ENCODE measurements at regions not wholly inside any gene's neighbourhood (a gene's known extent, or its start where the extent isn't known, plus 50 kb on each side); places are given as distances from the start of the nearest gene placed in this dataset.

- H3K27me3 ChIP-seq, result no peaks in the 10 kb centered on the region
- no peak for TF ChIP-seq EP300 (IDR thresholded peaks at IDR 0.05; ENCODE audit: low read depth)
- no peak for TF ChIP-seq POLR2AphosphoS5 (IDR thresholded peaks at IDR 0.05)
- no peak for TF ChIP-seq CTCF (IDR thresholded peaks at IDR 0.05)
- TF ChIP-seq POLR2A (IDR thresholded peaks at IDR 0.05), result no peak
- 76 to 79% methylated on average over 4 to 7 of the region's 7 CpGs for whole genome bisulfite sequencing, 2 donors (ENCODE audit: low coverage in 1 of 2)
- H3K36me3 ChIP-seq, result no peaks in the 10 kb centered on the region
- in situ Hi-C loops (cut with MboI; ENCODE audit: low pct_ligation_motif_present in 1 of 4, low pct_unique_long_range_greater_than_20kb in 1 of 4, low sequenced_read_pairs in 3 of 4), result no loop called here
- no peak overlapping the region for H3K27ac ChIP-seq
- H3K4me1 ChIP-seq, result peaks cover 0 to 15% (median 4%) of the 10 kb centered on the region in 4 donors
- intact Hi-C loops (cut with DNase I; ENCODE audit: low total_unique reads), result no loop called here
- no peak for DNase-seq
- H3K9me3 ChIP-seq, result no peaks in the 10 kb centered on the region
- no peak overlapping the region for H3K4me3 ChIP-seq
These were observed 104.8 kb upstream of the GATA6 start for GRCh38 chr18:22064581-22064980.

GRCh38 chr18:22065311-22065710, 104.1 kb upstream of the GATA6 start:
- Histone ChIP-seq H3K27ac (no peak overlapping the region), H3K9me3 (no peaks in the 10 kb centered on the region), H3K4me3 (no peak overlapping the region), H3K36me3 (no peaks in the 10 kb centered on the region), H3K27me3 (no peaks in the 10 kb centered on the region), H3K4me1 (peaks cover 0 to 14% (median 4%) of the 10 kb centered on the region in 4 donors)
- TF ChIP-seq CTCF (IDR thresholded peaks at IDR 0.05) (no peak), POLR2A (IDR thresholded peaks at IDR 0.05) (no peak), POLR2AphosphoS5 (IDR thresholded peaks at IDR 0.05) (no peak), EP300 (IDR thresholded peaks at IDR 0.05; ENCODE audit: low read depth) (no peak)
- intact Hi-C loops (cut with DNase I; ENCODE audit: low total_unique reads), result no loop called here
- WGBS, 2 donors (ENCODE audit: low coverage in 1 of 2), result 72 to 78% methylated on average over 4 to 5 of the region's 5 CpGs
- no peak for DNase-seq
- in situ Hi-C loops (cut with MboI; ENCODE audit: low pct_ligation_motif_present in 1 of 4, low pct_unique_long_range_greater_than_20kb in 1 of 4, low sequenced_read_pairs in 3 of 4), result no loop called here

GRCh38 chr18:22066083-22066485, 103.3 kb upstream of the GATA6 start:
- Histone ChIP-seq H3K27me3 (no peaks in the 10 kb centered on the region), H3K27ac (no peak overlapping the region), H3K4me1 (peaks cover 0 to 8% (median 4%) of the 10 kb centered on the region in 4 donors), H3K36me3 (no peaks in the 10 kb centered on the region), H3K9me3 (no peaks in the 10 kb centered on the region), H3K4me3 (no peak overlapping the region)
- intact Hi-C loops (cut with DNase I; ENCODE audit: low total_unique reads), result no loop called here
- whole genome bisulfite sequencing, 2 donors (ENCODE audit: low coverage in 1 of 2), result 84 to 100% methylated on average over 1 to 9 of the region's 9 CpGs
- DNase-seq, result no peak
- in situ Hi-C loops (cut with MboI; ENCODE audit: low pct_ligation_motif_present in 1 of 4, low pct_unique_long_range_greater_than_20kb in 1 of 4, low sequenced_read_pairs in 3 of 4), result no loop called here
- TF ChIP-seq EP300 (IDR thresholded peaks at IDR 0.05; ENCODE audit: low read depth) (no peak), CTCF (IDR thresholded peaks at IDR 0.05) (no peak), POLR2A (IDR thresholded peaks at IDR 0.05) (no peak), POLR2AphosphoS5 (IDR thresholded peaks at IDR 0.05) (no peak)

GRCh38 chr18:22067109-22067508, 102.3 kb upstream of the GATA6 start:
- intact Hi-C loops (cut with DNase I; ENCODE audit: low total_unique reads) (no loop called here), in situ Hi-C loops (cut with MboI; ENCODE audit: low pct_ligation_motif_present in 1 of 4, low pct_unique_long_range_greater_than_20kb in 1 of 4, low sequenced_read_pairs in 3 of 4) (no loop called here)
- no peak overlapping the region for H3K4me3 ChIP-seq

More at GRCh38 chr18:22067109-22067508, 102.3 kb upstream of the GATA6 start:
- Histone ChIP-seq H3K4me1 (peaks cover 0 to 8% (median 4%) of the 10 kb centered on the region in 4 donors), H3K9me3 (no peaks in the 10 kb centered on the region), H3K27me3 (no peaks in the 10 kb centered on the region), H3K27ac (no peak overlapping the region), H3K36me3 (no peaks in the 10 kb centered on the region)
- TF ChIP-seq EP300 (IDR thresholded peaks at IDR 0.05; ENCODE audit: low read depth) (no peak), POLR2AphosphoS5 (IDR thresholded peaks at IDR 0.05) (no peak), POLR2A (IDR thresholded peaks at IDR 0.05) (no peak), CTCF (IDR thresholded peaks at IDR 0.05) (no peak)
- DNase-seq, result no peak
- WGBS, 2 donors (ENCODE audit: low coverage in 1 of 2), result 76 to 85% methylated on average over 2 of the region's 2 CpGs
